ENCODE measurements at regions not wholly inside any gene's neighbourhood (a gene's known extent, or its start where the extent isn't known, plus 50 kb on each side); places are given as distances from the start of the nearest gene placed in this dataset.

DNA sequence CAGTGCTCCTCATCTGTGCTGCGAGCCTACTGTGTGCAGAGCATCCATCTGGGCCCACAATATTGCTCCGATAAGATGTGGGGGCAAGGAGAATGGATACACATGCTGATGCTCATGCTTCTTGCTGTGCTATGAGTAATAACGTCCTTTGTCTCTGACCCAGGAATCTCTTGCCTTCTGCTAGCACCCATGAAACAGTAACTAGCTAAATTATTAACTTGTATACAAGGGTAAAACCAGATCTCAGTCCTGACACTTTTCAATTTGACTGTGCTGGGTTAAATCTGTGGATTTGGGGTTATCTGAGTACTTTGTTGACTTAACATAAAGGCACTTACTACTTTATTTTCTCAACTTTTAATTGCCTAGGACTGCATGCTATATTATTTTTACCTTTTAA, 357.6 kb downstream of the SLC4A3 start:
- Histone ChIP-seq H3K27ac (ENCODE audit: extremely low read length, insufficient read depth, low read length) (no peak overlapping the region), H3K4me2 (ENCODE audit: low read depth, low read length) (no peak overlapping the region), H4K20me1 (ENCODE audit: insufficient read depth, low read length) (no peaks in the 10 kb centered on the region), H3K4me3 (replicated peaks in 1 of 3; ENCODE audit: insufficient read depth in 1 of 3, low read depth in 2 of 3, low read length in 3 of 3) (no peak overlapping the region), H3K9ac (ENCODE audit: insufficient read depth, low read depth, low read length) (no peak overlapping the region), H3K79me2 (ENCODE audit: insufficient read depth, low read length) (no peaks in the 10 kb centered on the region), H3K4me1 (ENCODE audit: insufficient read depth, low read length) (no peaks in the 10 kb centered on the region), H3K9me3 (ENCODE audit: low read length) (no peaks in the 10 kb centered on the region), H3K36me3 (replicated peaks in 1 of 2; ENCODE audit: control insufficient read depth in 1 of 2, insufficient read depth in 2 of 2, low read length in 2 of 2) (no peaks in the 10 kb centered on the region), H3K27me3 (ENCODE audit: control insufficient read depth in 1 of 2, insufficient read depth in 2 of 2, low read length in 2 of 2) (peaks cover 0 to 10% of the 10 kb centered on the region in 2 experiments; a peak in 2 of 5 replicates), H2AFZ (ENCODE audit: low read length) (no peak overlapping the region)
- TF ChIP-seq CREB3 (CRISPR knock-in tag; IDR thresholded peaks at IDR 0.05) (no peak), XBP1 (CRISPR knock-in tag; IDR thresholded peaks at IDR 0.05) (no peak), THRA (CRISPR knock-in tag; IDR thresholded peaks at IDR 0.05; ENCODE audit: borderline replicate concordance) (no peak), HMGA1 (CRISPR knock-in tag; conservative IDR thresholded peaks at IDR 0.05) (no peak), PHB2 (IDR thresholded peaks at IDR 0.05; ENCODE audit: partially characterized antibody) (no peak), DR1 (CRISPR knock-in tag; IDR thresholded peaks at IDR 0.05) (no peak), MIER3 (CRISPR knock-in tag; IDR thresholded peaks at IDR 0.05; ENCODE audit: borderline replicate concordance) (no peak), PTBP1 (IDR thresholded peaks at IDR 0.05; ENCODE audit: low read depth, low read length, poor library complexity, severe bottlenecking) (no peak), BRD4 (CRISPR knock-in tag; IDR thresholded peaks at IDR 0.05) (no peak), ZNF232 (CRISPR knock-in tag; IDR thresholded peaks at IDR 0.05; ENCODE audit: borderline replicate concordance) (no peak), IKZF5 (CRISPR knock-in tag; IDR thresholded peaks at IDR 0.05) (no peak), ASH2L (IDR thresholded peaks at IDR 0.05; ENCODE audit: insufficient read length, low read depth, low read length) (no peak)
- TF ChIP-seq, protein P1, sequence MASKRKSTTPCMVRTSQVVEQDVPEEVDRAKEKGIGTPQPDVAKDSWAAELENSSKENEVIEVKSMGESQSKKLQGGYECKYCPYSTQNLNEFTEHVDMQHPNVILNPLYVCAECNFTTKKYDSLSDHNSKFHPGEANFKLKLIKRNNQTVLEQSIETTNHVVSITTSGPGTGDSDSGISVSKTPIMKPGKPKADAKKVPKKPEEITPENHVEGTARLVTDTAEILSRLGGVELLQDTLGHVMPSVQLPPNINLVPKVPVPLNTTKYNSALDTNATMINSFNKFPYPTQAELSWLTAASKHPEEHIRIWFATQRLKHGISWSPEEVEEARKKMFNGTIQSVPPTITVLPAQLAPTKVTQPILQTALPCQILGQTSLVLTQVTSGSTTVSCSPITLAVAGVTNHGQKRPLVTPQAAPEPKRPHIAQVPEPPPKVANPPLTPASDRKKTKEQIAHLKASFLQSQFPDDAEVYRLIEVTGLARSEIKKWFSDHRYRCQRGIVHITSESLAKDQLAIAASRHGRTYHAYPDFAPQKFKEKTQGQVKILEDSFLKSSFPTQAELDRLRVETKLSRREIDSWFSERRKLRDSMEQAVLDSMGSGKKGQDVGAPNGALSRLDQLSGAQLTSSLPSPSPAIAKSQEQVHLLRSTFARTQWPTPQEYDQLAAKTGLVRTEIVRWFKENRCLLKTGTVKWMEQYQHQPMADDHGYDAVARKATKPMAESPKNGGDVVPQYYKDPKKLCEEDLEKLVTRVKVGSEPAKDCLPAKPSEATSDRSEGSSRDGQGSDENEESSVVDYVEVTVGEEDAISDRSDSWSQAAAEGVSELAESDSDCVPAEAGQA (IDR thresholded peaks at IDR 0.05; ENCODE audit: low read depth), result no peak
- TF ChIP-seq, protein P1 (CRISPR knock-in tag; IDR thresholded peaks at IDR 0.05; ENCODE audit: borderline replicate concordance), result no peak
- no TSS peak for BruUV-seq (replicated peaks)
- CTCF ChIA-PET (ENCODE audit: low intra/inter-chr PET ratio, low total read pairs), result no interaction called here
- intact Hi-C loops (cut with micrococcal nuclease; ENCODE audit: unreplicated experiment), result no loop called here
- in situ Hi-C loops (cut with HindIII; ENCODE audit: extremely low pct_ligation_motif_present, low pct_unique_long_range_greater_than_20kb), result no loop called here
- WGBS (ENCODE audit: low lambda C conversion rate), result 17% methylated on average over 3 of the region's 3 CpGs
- FAIRE-seq (no peak), DNase-seq (ENCODE audit: low spot score) (no peak), ATAC-seq (no peak)
- POLR2A ChIA-PET, result no interaction called here
